CD4-positive, alpha-beta T cell treated with Interleukin-12 subunit alpha and Interleukin-12 subunit beta, for 1 hour (primary cell): ENCODE measurements at regions not wholly inside any gene's neighbourhood (a gene's known extent, or its start where the extent isn't known, plus 50 kb on each side); places are given as distances from the start of the nearest gene placed in this dataset.
A peak's percentile ranks its signal among the peaks of the same experiment; 100 is the strongest.

Experiments used
- DNase-seq: peaks from one replicate; pipeline ENCODE4 v3.0.0-alpha.2; 2020

- DNase-seq: no peak
Measured at GRCh38 chr1:112319371-112320040, 76.5 kb upstream of the CTTNBP2NL start.

GRCh38 chr1:112320058-112320457 is 76.0 kb upstream of the CTTNBP2NL start:
- no peak for DNase-seq

- DNase-seq: no peak
Measured at GRCh38 chr1:112322018-112322417, 74.0 kb upstream of the CTTNBP2NL start.

GRCh38 chr1:112322983-112323678 is 72.9 kb upstream of the CTTNBP2NL start:
- no peak for DNase-seq

- DNase-seq: no peak
Measured at GRCh38 chr1:112325504-112325903, 70.5 kb upstream of the CTTNBP2NL start.

- DNase-seq: no peak
Measured at GRCh38 chr1:112328600-112328999, 67.4 kb upstream of the CTTNBP2NL start.

GRCh38 chr1:112332176-112333150 is 63.6 kb upstream of the CTTNBP2NL start:
- no peak for DNase-seq

GRCh38 chr1:112335351-112335750 is 60.7 kb upstream of the CTTNBP2NL start:
- no peak for DNase-seq

GRCh38 chr1:112337028-112337531 is 58.9 kb upstream of the CTTNBP2NL start:
- peak; percentile 7 for DNase-seq

GRCh38 chr1:112341986-112342385 is 54.0 kb upstream of the CTTNBP2NL start:
- no peak for DNase-seq

- no peak for DNase-seq
Measured at GRCh38 chr1:112342558-112342957, 53.5 kb upstream of the CTTNBP2NL start.

GRCh38 chr1:112344754-112345423 is 51.1 kb upstream of the CTTNBP2NL start:
- peak; percentile 6 for DNase-seq
